ENCODE measurements at regions not wholly inside any gene's neighbourhood (a gene's known extent, or its start where the extent isn't known, plus 50 kb on each side); places are given as distances from the start of the nearest gene placed in this dataset.

- Histone ChIP-seq H3K27ac (replicated peaks in 1 of 4) (no peak overlapping the region), H3K36me3 (no peaks in the 10 kb centered on the region), H3K9me3 (no peaks in the 10 kb centered on the region), H3K27me3 (no peaks in the 10 kb centered on the region), H3K4me1 (peaks cover 11 to 17% (median 14%) of the 10 kb centered on the region in 4 donors), H3K4me3 (no peak overlapping the region)
- no peak for TF ChIP-seq EP300 (IDR thresholded peaks at IDR 0.05)
- no peak for TF ChIP-seq POLR2A (IDR thresholded peaks at IDR 0.05; ENCODE audit: low read depth)
- TF ChIP-seq CTCF (IDR thresholded peaks at IDR 0.05): no peak
- TF ChIP-seq POLR2AphosphoS5 (IDR thresholded peaks at IDR 0.05): no peak
- no peak for DNase-seq (ENCODE audit: extremely low spot score)
- intact Hi-C loops (cut with DNase I): no loop called here
- WGBS: 85% methylated on average over 16 of the region's 16 CpGs
These were observed 188.2 kb downstream of the PLPP3 start for GRCh38 chr1:56390934-56391731.

- intact Hi-C loops (cut with DNase I): no loop called here
- H3K9me3 ChIP-seq: no peaks in the 10 kb centered on the region
- H3K27ac ChIP-seq (replicated peaks in 1 of 4): peak overlapping the region in 1 of 4 donors; percentile 2
- no peak for TF ChIP-seq CTCF (IDR thresholded peaks at IDR 0.05)
- no peak for TF ChIP-seq EP300 (IDR thresholded peaks at IDR 0.05)
- no peak for DNase-seq (ENCODE audit: extremely low spot score)
- WGBS: 49% methylated on average over 3 of the region's 3 CpGs
- H3K4me1 ChIP-seq: peaks cover 10 to 15% (median 12%) of the 10 kb centered on the region in 4 donors
- H3K36me3 ChIP-seq: no peaks in the 10 kb centered on the region
- no peak overlapping the region for H3K4me3 ChIP-seq
- no peaks in the 10 kb centered on the region for H3K27me3 ChIP-seq
These were observed 189.0 kb downstream of the PLPP3 start for GRCh38 chr1:56390232-56390867.

- peaks cover 10 to 15% (median 12%) of the 10 kb centered on the region in 4 donors for H3K4me1 ChIP-seq
- 81% methylated on average over 2 of the region's 2 CpGs for WGBS
- no peak overlapping the region for H3K4me3 ChIP-seq
- H3K36me3 ChIP-seq: no peaks in the 10 kb centered on the region
- TF ChIP-seq CTCF (IDR thresholded peaks at IDR 0.05): no peak
- no peak for TF ChIP-seq EP300 (IDR thresholded peaks at IDR 0.05)
- no peak for TF ChIP-seq POLR2A (IDR thresholded peaks at IDR 0.05; ENCODE audit: low read depth)
- TF ChIP-seq POLR2AphosphoS5 (IDR thresholded peaks at IDR 0.05): no peak
- no peaks in the 10 kb centered on the region for H3K27me3 ChIP-seq
- H3K9me3 ChIP-seq: no peaks in the 10 kb centered on the region
- intact Hi-C loops (cut with DNase I): no loop called here
- no peak overlapping the region for H3K27ac ChIP-seq (replicated peaks in 1 of 4)
- no peak for DNase-seq (ENCODE audit: extremely low spot score)
These were observed 189.6 kb downstream of the PLPP3 start for GRCh38 chr1:56389813-56390212.

GRCh38 chr1:56387071-56387740, 192.2 kb downstream of the PLPP3 start:
- intact Hi-C loops (cut with DNase I): no loop called here
- DNase-seq (ENCODE audit: extremely low spot score): no peak
- H3K9me3 ChIP-seq: no peaks in the 10 kb centered on the region
- no peak for TF ChIP-seq EP300 (IDR thresholded peaks at IDR 0.05)
- TF ChIP-seq POLR2AphosphoS5 (IDR thresholded peaks at IDR 0.05): no peak
- no peak for TF ChIP-seq CTCF (IDR thresholded peaks at IDR 0.05)
- no peak for TF ChIP-seq POLR2A (IDR thresholded peaks at IDR 0.05; ENCODE audit: low read depth)
- WGBS: 76% methylated on average over 1 of the region's 1 CpG
- H3K4me3 ChIP-seq: no peak overlapping the region
- H3K4me1 ChIP-seq: peaks cover 10 to 15% (median 12%) of the 10 kb centered on the region in 4 donors
- no peaks in the 10 kb centered on the region for H3K36me3 ChIP-seq
- no peak overlapping the region for H3K27ac ChIP-seq (replicated peaks in 1 of 4)
- no peaks in the 10 kb centered on the region for H3K27me3 ChIP-seq
